ENCODE measurements at regions not wholly inside any gene's neighbourhood (a gene's known extent, or its start where the extent isn't known, plus 50 kb on each side); places are given as distances from the start of the nearest gene placed in this dataset.

GRCh38 chrX:28223469-28223868, 242.2 kb upstream of the DCAF8L1 start:
- no peaks in the 10 kb centered on the region for H3K36me3 ChIP-seq (ENCODE audit: control insufficient read depth in 2 of 2, insufficient read depth in 2 of 2, low read length in 1 of 2)
- H3K27me3 ChIP-seq (replicated peaks in 1 of 2; ENCODE audit: control insufficient read depth in 2 of 2, insufficient read depth in 2 of 2, low read length in 1 of 2) = no peaks in the 10 kb centered on the region
- no peak for TF ChIP-seq IRF5 (IDR thresholded peaks at IDR 0.05; ENCODE audit: borderline replicate concordance)
- no peak for TF ChIP-seq TCF12 (IDR thresholded peaks at IDR 0.05; ENCODE audit: low read depth, low read length)
- H3K9me3 ChIP-seq (replicated peaks; ENCODE audit: control insufficient read depth, insufficient read depth, low read length) = no peaks in the 10 kb centered on the region
- no peak overlapping the region for H3K9ac ChIP-seq (ENCODE audit: control insufficient read depth, insufficient read depth, low read length)
- DNase-seq (ENCODE audit: low read depth, low spot score) (no peak), FAIRE-seq (no peak), ATAC-seq (no peak)
- in situ Hi-C loops (cut with MboI) (no loop called here), intact Hi-C loops (cut with micrococcal nuclease; ENCODE audit: unreplicated experiment) (no loop called here)
- CTCF ChIA-PET = interaction anchor here (0.6 kb wide), 1 partner anchor 83 kb away, joined by 3 read pairs; no protein-coding TSS in a partner anchor
- SMC1A ChIA-PET (ENCODE audit: uncharacterized antibody, unreplicated experiment) = no interaction called here
- H3K4me2 ChIP-seq (ENCODE audit: control insufficient read depth, insufficient read depth) = no peak overlapping the region
- no peaks in the 10 kb centered on the region for H3K4me1 ChIP-seq (ENCODE audit: control insufficient read depth, insufficient read depth, low read length)
- H3K27ac ChIP-seq (ENCODE audit: control insufficient read depth, insufficient read depth) = no peak overlapping the region
- POLR2A ChIA-PET = no interaction called here
- no TSS peak for BruUV-seq (replicated peaks)
- H3K4me3 ChIP-seq = no peak overlapping the region
- 48% methylated on average over 5 of the region's 5 CpGs for WGBS (ENCODE audit: insufficient coverage, insufficient replicate concordance, low lambda C conversion rate, missing lambda C conversion rate)
- RAD21 ChIA-PET (ENCODE audit: unreplicated experiment) = no interaction called here
- no peak overlapping the region for H2AFZ ChIP-seq (ENCODE audit: control insufficient read depth, low read depth, low read length)
- H3K79me2 ChIP-seq (ENCODE audit: control insufficient read depth, insufficient read depth, low read length) = no peaks in the 10 kb centered on the region
- no peaks in the 10 kb centered on the region for H4K20me1 ChIP-seq (ENCODE audit: control insufficient read depth, insufficient read depth)

GRCh38 chrX:28205905-28206304, 224.7 kb upstream of the DCAF8L1 start:
- DNase-seq (ENCODE audit: low read depth, low spot score) (no peak), FAIRE-seq (no peak), ATAC-seq (no peak)
- in situ Hi-C loops (cut with MboI) = no loop called here
- ChIA-PET SMC1A (ENCODE audit: uncharacterized antibody, unreplicated experiment) (no interaction called here), RAD21 (ENCODE audit: unreplicated experiment) (no interaction called here), CTCF (no interaction called here), POLR2A (no interaction called here)
- Histone ChIP-seq H3K9ac (ENCODE audit: control insufficient read depth, insufficient read depth, low read length) (no peak overlapping the region), H2AFZ (ENCODE audit: control insufficient read depth, low read depth, low read length) (no peak overlapping the region), H4K20me1 (ENCODE audit: control insufficient read depth, insufficient read depth) (no peaks in the 10 kb centered on the region), H3K4me1 (ENCODE audit: control insufficient read depth, insufficient read depth, low read length) (no peaks in the 10 kb centered on the region), H3K27me3 (replicated peaks in 1 of 2; ENCODE audit: control insufficient read depth in 2 of 2, insufficient read depth in 2 of 2, low read length in 1 of 2) (no peaks in the 10 kb centered on the region), H3K27ac (ENCODE audit: control insufficient read depth, insufficient read depth) (no peak overlapping the region), H3K36me3 (ENCODE audit: control insufficient read depth in 2 of 2, insufficient read depth in 2 of 2, low read length in 1 of 2) (no peaks in the 10 kb centered on the region), H3K9me3 (replicated peaks; ENCODE audit: control insufficient read depth, insufficient read depth, low read length) (no peaks in the 10 kb centered on the region), H3K4me3 (no peak overlapping the region), H3K4me2 (ENCODE audit: control insufficient read depth, insufficient read depth) (no peak overlapping the region), H3K79me2 (ENCODE audit: control insufficient read depth, insufficient read depth, low read length) (no peaks in the 10 kb centered on the region)
- 24% methylated on average over 2 of the region's 2 CpGs for WGBS (ENCODE audit: insufficient coverage, insufficient replicate concordance, low lambda C conversion rate, missing lambda C conversion rate)
- no TSS peak for BruUV-seq (replicated peaks)
- no peak for TF ChIP-seq ZNF24 (IDR thresholded peaks at IDR 0.05)
- no peak for TF ChIP-seq SIN3A (IDR thresholded peaks at IDR 0.05; ENCODE audit: low read depth, low read length)
- TF ChIP-seq HDAC2 (IDR thresholded peaks at IDR 0.05) = no peak
- TF ChIP-seq JUND (IDR thresholded peaks at IDR 0.05; ENCODE audit: low read depth, low read length) = no peak
- TF ChIP-seq E2F8 (IDR thresholded peaks at IDR 0.05; ENCODE audit: low read depth, partially characterized antibody) = no peak
- no peak for TF ChIP-seq DPF2 (IDR thresholded peaks at IDR 0.05)
- intact Hi-C loops (cut with micrococcal nuclease; ENCODE audit: unreplicated experiment) = no loop called here

All from GM12878 (cell line).